WTC11 (cell line): ENCODE measurements at regions not wholly inside any gene's neighbourhood (a gene's known extent, or its start where the extent isn't known, plus 50 kb on each side); places are given as distances from the start of the nearest gene placed in this dataset.

Experiments used
- TF ChIP-seq, protein P1 (sequence below): sonication (generic); formaldehyde crosslinking; conservative IDR thresholded peaks from 2 replicates; pipeline ENCODE4 v1.8.1; 2022; ENCODE audit warnings: mild to moderate bottlenecking, missing genetic modification reagents
- TF ChIP-seq, protein P2 (sequence below): sonication (generic); formaldehyde crosslinking; IDR thresholded peaks from 2 replicates; pipeline ENCODE4 v1.8.0; 2022; ENCODE audit warnings: mild to moderate bottlenecking, missing genetic modification reagents
- TF ChIP-seq, protein P3 (sequence below): sonication (generic); formaldehyde crosslinking; IDR thresholded peaks from 2 replicates; pipeline ENCODE4 v1.8.1; 2023; ENCODE audit warnings: mild to moderate bottlenecking, moderate library complexity, missing genetic modification reagents
- TF ChIP-seq, protein P4 (sequence below): sonication (generic); formaldehyde crosslinking; conservative IDR thresholded peaks from 2 replicates; pipeline ENCODE4 v1.8.1; 2023; ENCODE audit warnings: mild to moderate bottlenecking, low read depth, missing genetic modification reagents, moderate library complexity

DNA sequence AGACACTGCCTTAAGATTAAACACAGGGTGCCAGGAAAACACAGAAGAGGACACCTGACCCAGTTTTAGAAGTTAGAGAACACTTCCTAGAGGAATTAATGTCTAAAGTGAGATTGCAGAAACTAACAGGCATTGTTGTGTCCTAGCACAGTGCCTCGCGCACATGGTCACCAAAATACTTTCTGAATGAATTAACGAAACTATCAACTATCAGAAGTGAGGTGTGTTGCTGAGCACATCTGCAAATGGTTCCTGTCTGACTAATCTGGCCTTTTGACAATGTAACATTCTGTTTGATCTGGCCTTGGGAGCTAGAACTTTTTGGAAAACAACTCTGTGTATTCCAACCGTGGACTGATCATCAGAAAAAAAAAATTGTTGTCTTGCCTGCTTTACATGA lies 556.8 kb upstream of the LCORL start:
- TF ChIP-seq, protein P1, sequence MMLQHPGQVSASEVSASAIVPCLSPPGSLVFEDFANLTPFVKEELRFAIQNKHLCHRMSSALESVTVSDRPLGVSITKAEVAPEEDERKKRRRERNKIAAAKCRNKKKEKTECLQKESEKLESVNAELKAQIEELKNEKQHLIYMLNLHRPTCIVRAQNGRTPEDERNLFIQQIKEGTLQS (CRISPR knock-in tag): no peak
- TF ChIP-seq, protein P2, sequence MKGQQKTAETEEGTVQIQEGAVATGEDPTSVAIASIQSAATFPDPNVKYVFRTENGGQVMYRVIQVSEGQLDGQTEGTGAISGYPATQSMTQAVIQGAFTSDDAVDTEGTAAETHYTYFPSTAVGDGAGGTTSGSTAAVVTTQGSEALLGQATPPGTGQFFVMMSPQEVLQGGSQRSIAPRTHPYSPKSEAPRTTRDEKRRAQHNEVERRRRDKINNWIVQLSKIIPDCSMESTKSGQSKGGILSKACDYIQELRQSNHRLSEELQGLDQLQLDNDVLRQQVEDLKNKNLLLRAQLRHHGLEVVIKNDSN (CRISPR knock-in tag): no peak
- TF ChIP-seq, protein P3, sequence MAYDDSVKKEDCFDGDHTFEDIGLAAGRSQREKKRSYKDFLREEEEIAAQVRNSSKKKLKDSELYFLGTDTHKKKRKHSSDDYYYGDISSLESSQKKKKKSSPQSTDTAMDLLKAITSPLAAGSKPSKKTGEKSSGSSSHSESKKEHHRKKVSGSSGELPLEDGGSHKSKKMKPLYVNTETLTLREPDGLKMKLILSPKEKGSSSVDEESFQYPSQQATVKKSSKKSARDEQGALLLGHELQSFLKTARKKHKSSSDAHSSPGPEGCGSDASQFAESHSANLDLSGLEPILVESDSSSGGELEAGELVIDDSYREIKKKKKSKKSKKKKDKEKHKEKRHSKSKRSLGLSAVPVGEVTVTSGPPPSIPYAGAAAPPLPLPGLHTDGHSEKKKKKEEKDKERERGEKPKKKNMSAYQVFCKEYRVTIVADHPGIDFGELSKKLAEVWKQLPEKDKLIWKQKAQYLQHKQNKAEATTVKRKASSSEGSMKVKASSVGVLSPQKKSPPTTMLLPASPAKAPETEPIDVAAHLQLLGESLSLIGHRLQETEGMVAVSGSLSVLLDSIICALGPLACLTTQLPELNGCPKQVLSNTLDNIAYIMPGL (CRISPR knock-in tag): no peak
- TF ChIP-seq, protein P4, sequence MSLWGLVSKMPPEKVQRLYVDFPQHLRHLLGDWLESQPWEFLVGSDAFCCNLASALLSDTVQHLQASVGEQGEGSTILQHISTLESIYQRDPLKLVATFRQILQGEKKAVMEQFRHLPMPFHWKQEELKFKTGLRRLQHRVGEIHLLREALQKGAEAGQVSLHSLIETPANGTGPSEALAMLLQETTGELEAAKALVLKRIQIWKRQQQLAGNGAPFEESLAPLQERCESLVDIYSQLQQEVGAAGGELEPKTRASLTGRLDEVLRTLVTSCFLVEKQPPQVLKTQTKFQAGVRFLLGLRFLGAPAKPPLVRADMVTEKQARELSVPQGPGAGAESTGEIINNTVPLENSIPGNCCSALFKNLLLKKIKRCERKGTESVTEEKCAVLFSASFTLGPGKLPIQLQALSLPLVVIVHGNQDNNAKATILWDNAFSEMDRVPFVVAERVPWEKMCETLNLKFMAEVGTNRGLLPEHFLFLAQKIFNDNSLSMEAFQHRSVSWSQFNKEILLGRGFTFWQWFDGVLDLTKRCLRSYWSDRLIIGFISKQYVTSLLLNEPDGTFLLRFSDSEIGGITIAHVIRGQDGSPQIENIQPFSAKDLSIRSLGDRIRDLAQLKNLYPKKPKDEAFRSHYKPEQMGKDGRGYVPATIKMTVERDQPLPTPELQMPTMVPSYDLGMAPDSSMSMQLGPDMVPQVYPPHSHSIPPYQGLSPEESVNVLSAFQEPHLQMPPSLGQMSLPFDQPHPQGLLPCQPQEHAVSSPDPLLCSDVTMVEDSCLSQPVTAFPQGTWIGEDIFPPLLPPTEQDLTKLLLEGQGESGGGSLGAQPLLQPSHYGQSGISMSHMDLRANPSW (CRISPR knock-in tag): no peak
